NB4 (cell line): ENCODE measurements at regions not wholly inside any gene's neighbourhood (a gene's known extent, or its start where the extent isn't known, plus 50 kb on each side); places are given as distances from the start of the nearest gene placed in this dataset.

Source experiments
- DNase-seq: peaks from one replicate; pipeline ENCODE4 v3.0.0; 2010; ENCODE audit warnings: low read depth
- H3K4me3 ChIP-seq: one replicate; pipeline ENCODE4 v1.5.1; 2011; ENCODE audit warnings: mild to moderate bottlenecking, low read depth, low read length, moderate library complexity
- CTCF ChIP-seq: IDR thresholded peaks from one replicate; pipeline ENCODE4 v1.5.1; 2012; ENCODE audit warnings: low read depth, low read length
- MAX ChIP-seq: IDR thresholded peaks from 2 replicates; pipeline ENCODE4 v1.6.1; 2011; ENCODE audit warnings: low read depth, low read length
- MYC ChIP-seq: IDR thresholded peaks from 2 replicates; pipeline ENCODE4 v1.6.1; 2011; ENCODE audit warnings: low read depth, low read length
- POLR2A ChIP-seq: IDR thresholded peaks from 2 replicates; pipeline ENCODE4 v1.6.1; 2011; ENCODE audit warnings: mild to moderate bottlenecking; ENCODE audit not compliant: insufficient read length; ENCODE audit errors: extremely low read depth

GRCh38 chr2:129299756-129300155, 679.7 kb upstream of the RAB6C start:
- no peak overlapping the region for H3K4me3 ChIP-seq
- TF ChIP-seq MYC (no peak), MAX (no peak), CTCF (no peak), POLR2A (no peak)
- DNase-seq: no peak

- no peak for TF ChIP-seq MYC
- TF ChIP-seq MAX: no peak
- DNase-seq: no peak
These were observed 679.0 kb upstream of the RAB6C start for GRCh38 chr2:129300456-129300855.

GRCh38 chr2:129301431-129301913, 678.0 kb upstream of the RAB6C start:
- no peak for TF ChIP-seq POLR2A
- TF ChIP-seq MYC: no peak
- no peak for TF ChIP-seq MAX
- no peak for TF ChIP-seq CTCF
- H3K4me3 ChIP-seq: no peak overlapping the region
- no peak for DNase-seq

More at GRCh38 chr2:129300456-129300855, 679.0 kb upstream of the RAB6C start:
- no peak overlapping the region for H3K4me3 ChIP-seq

GRCh38 chr2:129302106-129302505, 677.4 kb upstream of the RAB6C start:
- TF ChIP-seq CTCF: no peak
- H3K4me3 ChIP-seq: no peak overlapping the region
- DNase-seq: no peak

- H3K4me3 ChIP-seq: no peak overlapping the region
- no peak for DNase-seq
- no peak for TF ChIP-seq CTCF
- no peak for TF ChIP-seq POLR2A
- no peak for TF ChIP-seq MAX
- TF ChIP-seq MYC: no peak
These were observed 676.8 kb upstream of the RAB6C start for GRCh38 chr2:129302561-129303183.

- 0 out of 2 replicates have a peak, but pooled peaks have one; percentile 5 for TF ChIP-seq MAX
- no peak for TF ChIP-seq CTCF
- no peak overlapping the region for H3K4me3 ChIP-seq
These were observed 665.3 kb upstream of the RAB6C start for GRCh38 chr2:129314120-129314519.

More at GRCh38 chr2:129314120-129314519, 665.3 kb upstream of the RAB6C start:
- no peak for DNase-seq
